ENCODE measurements at regions not wholly inside any gene's neighbourhood (a gene's known extent, or its start where the extent isn't known, plus 50 kb on each side); places are given as distances from the start of the nearest gene placed in this dataset.

- no peak for TF ChIP-seq CTCF (IDR thresholded peaks at IDR 0.05; ENCODE audit: unreplicated experiment)
- Mint-ChIP-seq H3K27me3 (ENCODE audit: insufficient read depth, unreplicated experiment) (no peaks in the 10 kb centered on the region), H3K4me3 (ENCODE audit: unreplicated experiment) (no peak overlapping the region), H3K27ac (ENCODE audit: low read depth, unreplicated experiment) (no peak overlapping the region), H3K4me1 (ENCODE audit: insufficient read depth, unreplicated experiment) (no peaks in the 10 kb centered on the region), H3K36me3 (ENCODE audit: insufficient read depth, unreplicated experiment) (no peaks in the 10 kb centered on the region), H3K9me3 (ENCODE audit: unreplicated experiment) (peaks cover 8% of the 10 kb centered on the region)
- DNase-seq (ENCODE audit: unreplicated experiment), result no peak
- ChIA-PET POLR2A (no interaction called here), CTCF (interaction anchor here (0.6 kb wide), 1 partner anchor 566 kb away, joined by 4 read pairs; no protein-coding TSS in a partner anchor)
- BruUV-seq (replicated peaks), result no TSS peak
- intact Hi-C loops (cut with micrococcal nuclease), result no loop called here
These were observed 323.1 kb upstream of the CBLB start for GRCh38 chr3:106191913-106192312.

DNA sequence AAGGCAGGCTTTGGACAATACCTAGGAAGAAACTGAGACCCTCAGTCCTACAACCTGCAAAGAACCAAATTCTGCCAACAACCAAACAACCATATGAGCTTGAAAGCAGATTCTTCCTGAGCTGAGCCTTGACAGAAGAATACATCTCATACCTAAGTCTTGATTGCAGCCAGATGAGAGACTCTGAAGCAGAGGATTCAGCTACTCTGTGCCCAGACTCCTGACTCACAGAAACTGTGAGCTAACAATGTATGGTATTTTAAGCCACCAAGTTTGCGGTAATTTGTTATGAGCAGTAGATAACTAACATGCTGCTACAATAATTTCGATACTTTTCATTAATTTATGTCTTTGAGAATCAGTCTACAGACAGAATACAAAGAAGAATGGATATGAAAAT lies 325.1 kb upstream of the CBLB start:
- no peaks in the 10 kb centered on the region for H3K36me3 Mint-ChIP-seq (ENCODE audit: insufficient read depth, unreplicated experiment)
- POLR2A ChIA-PET, result interaction anchor here (1.1 kb wide), 1 partner anchor 10 kb away, joined by 5 read pairs; no protein-coding TSS in a partner anchor
- no TSS peak for BruUV-seq (replicated peaks)
- H3K27ac Mint-ChIP-seq (ENCODE audit: low read depth, unreplicated experiment), result no peak overlapping the region
- no peak for DNase-seq (ENCODE audit: unreplicated experiment)
- no peaks in the 10 kb centered on the region for H3K4me1 Mint-ChIP-seq (ENCODE audit: insufficient read depth, unreplicated experiment)
- CTCF ChIA-PET, result no interaction called here
- H3K4me3 Mint-ChIP-seq (ENCODE audit: unreplicated experiment), result no peak overlapping the region
- no peaks in the 10 kb centered on the region for H3K27me3 Mint-ChIP-seq (ENCODE audit: insufficient read depth, unreplicated experiment)
- no peak for TF ChIP-seq CTCF (IDR thresholded peaks at IDR 0.05; ENCODE audit: unreplicated experiment)
- peaks cover 8% of the 10 kb centered on the region for H3K9me3 Mint-ChIP-seq (ENCODE audit: unreplicated experiment)
- intact Hi-C loops (cut with micrococcal nuclease), result no loop called here

GRCh38 chr3:106194726-106195125 lies 325.9 kb upstream of the CBLB start:
- H3K27me3 Mint-ChIP-seq (ENCODE audit: insufficient read depth, unreplicated experiment), result no peaks in the 10 kb centered on the region
- ChIA-PET CTCF (no interaction called here), POLR2A (interaction anchor here (1.1 kb wide), 1 partner anchor 11 kb away, joined by 5 read pairs; no protein-coding TSS in a partner anchor)
- no peak for DNase-seq (ENCODE audit: unreplicated experiment)
- BruUV-seq (replicated peaks), result no TSS peak
- no peaks in the 10 kb centered on the region for H3K4me1 Mint-ChIP-seq (ENCODE audit: insufficient read depth, unreplicated experiment)
- H3K27ac Mint-ChIP-seq (ENCODE audit: low read depth, unreplicated experiment), result no peak overlapping the region
- peaks cover 8% of the 10 kb centered on the region for H3K9me3 Mint-ChIP-seq (ENCODE audit: unreplicated experiment)
- intact Hi-C loops (cut with micrococcal nuclease), result no loop called here
- H3K4me3 Mint-ChIP-seq (ENCODE audit: unreplicated experiment), result no peak overlapping the region
- TF ChIP-seq CTCF (IDR thresholded peaks at IDR 0.05; ENCODE audit: unreplicated experiment), result no peak
- no peaks in the 10 kb centered on the region for H3K36me3 Mint-ChIP-seq (ENCODE audit: insufficient read depth, unreplicated experiment)

- H3K4me1 Mint-ChIP-seq (ENCODE audit: insufficient read depth, unreplicated experiment), result no peaks in the 10 kb centered on the region
- no peaks in the 10 kb centered on the region for H3K27me3 Mint-ChIP-seq (ENCODE audit: insufficient read depth, unreplicated experiment)
- TF ChIP-seq CTCF (IDR thresholded peaks at IDR 0.05; ENCODE audit: unreplicated experiment), result no peak
- peaks cover 8% of the 10 kb centered on the region for H3K9me3 Mint-ChIP-seq (ENCODE audit: unreplicated experiment)
- no peak overlapping the region for H3K27ac Mint-ChIP-seq (ENCODE audit: low read depth, unreplicated experiment)
- CTCF ChIA-PET, result no interaction called here
- DNase-seq (ENCODE audit: unreplicated experiment), result no peak
- H3K36me3 Mint-ChIP-seq (ENCODE audit: insufficient read depth, unreplicated experiment), result no peaks in the 10 kb centered on the region
- intact Hi-C loops (cut with micrococcal nuclease), result no loop called here
- no TSS peak for BruUV-seq (replicated peaks)
- POLR2A ChIA-PET, result no interaction called here
- no peak overlapping the region for H3K4me3 Mint-ChIP-seq (ENCODE audit: unreplicated experiment)
These were observed 328.9 kb upstream of the CBLB start for GRCh38 chr3:106197532-106198194.
